GM21360 (cell line): ENCODE measurements at regions not wholly inside any gene's neighbourhood (a gene's known extent, or its start where the extent isn't known, plus 50 kb on each side); places are given as distances from the start of the nearest gene placed in this dataset.

Source experiments
- ATAC-seq: cut with Tn5 transposase; IDR thresholded peaks from one replicate; pipeline ENCODE4 v1.9.1; 2021; ENCODE audit warnings: mild to moderate bottlenecking, moderate library complexity; ENCODE audit not compliant: unreplicated experiment

DNA sequence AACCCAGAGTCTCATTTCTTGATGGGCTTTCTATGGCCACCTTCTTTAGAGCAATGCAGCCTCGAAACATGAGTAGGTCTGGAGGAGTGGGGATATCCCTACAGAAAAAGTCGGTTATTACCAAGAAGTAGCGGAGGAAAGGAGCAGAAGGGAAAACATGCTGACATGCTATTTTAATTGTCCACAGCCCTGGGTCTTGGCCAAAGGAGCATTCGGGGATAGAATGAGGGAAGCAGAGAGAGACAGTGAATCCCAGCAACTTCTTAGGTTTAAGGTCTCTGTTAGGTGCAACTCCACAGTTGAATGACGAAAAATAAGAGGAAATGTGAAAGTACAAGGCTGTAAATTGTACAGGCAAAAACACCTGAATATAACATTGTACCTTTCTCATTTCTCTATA is 506.7 kb upstream of the CDH18 start:
- ATAC-seq = no peak

GRCh38 chr5:20486826-20487225 is 498.8 kb upstream of the CDH18 start:
- no peak for ATAC-seq

DNA sequence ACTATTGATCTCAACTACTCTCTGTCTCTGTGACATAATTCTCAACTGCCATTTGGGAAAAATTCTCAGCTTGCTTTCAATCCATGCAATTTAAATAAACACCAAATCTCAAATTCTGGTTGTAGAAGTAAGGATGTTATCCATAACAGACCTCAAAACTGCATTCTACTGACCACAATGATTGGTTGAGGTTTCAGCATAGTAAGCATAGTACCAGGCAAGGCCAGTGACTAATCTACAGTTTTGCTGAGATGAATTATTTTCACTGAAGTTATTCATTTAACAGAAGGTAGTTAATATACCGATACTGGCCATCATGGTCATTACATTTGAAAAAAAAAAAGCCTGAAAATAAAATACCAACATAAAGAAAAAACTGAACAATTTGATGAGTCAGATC is 488.0 kb upstream of the CDH18 start:
- ATAC-seq = no peak

- no peak for ATAC-seq
Observed at GRCh38 chr5:20470997-20471396, 483.0 kb upstream of the CDH18 start.

- ATAC-seq = no peak
Observed at GRCh38 chr5:20469792-20470191, 481.8 kb upstream of the CDH18 start.

- ATAC-seq = no peak
Observed at GRCh38 chr5:20469390-20469789, 481.4 kb upstream of the CDH18 start.

- no peak for ATAC-seq
Observed at GRCh38 chr5:20466512-20466911, 478.5 kb upstream of the CDH18 start.

- no peak for ATAC-seq
Observed at GRCh38 chr5:20463206-20463605, 475.2 kb upstream of the CDH18 start.

GRCh38 chr5:20446121-20446520 is 458.1 kb upstream of the CDH18 start:
- ATAC-seq = no peak

DNA sequence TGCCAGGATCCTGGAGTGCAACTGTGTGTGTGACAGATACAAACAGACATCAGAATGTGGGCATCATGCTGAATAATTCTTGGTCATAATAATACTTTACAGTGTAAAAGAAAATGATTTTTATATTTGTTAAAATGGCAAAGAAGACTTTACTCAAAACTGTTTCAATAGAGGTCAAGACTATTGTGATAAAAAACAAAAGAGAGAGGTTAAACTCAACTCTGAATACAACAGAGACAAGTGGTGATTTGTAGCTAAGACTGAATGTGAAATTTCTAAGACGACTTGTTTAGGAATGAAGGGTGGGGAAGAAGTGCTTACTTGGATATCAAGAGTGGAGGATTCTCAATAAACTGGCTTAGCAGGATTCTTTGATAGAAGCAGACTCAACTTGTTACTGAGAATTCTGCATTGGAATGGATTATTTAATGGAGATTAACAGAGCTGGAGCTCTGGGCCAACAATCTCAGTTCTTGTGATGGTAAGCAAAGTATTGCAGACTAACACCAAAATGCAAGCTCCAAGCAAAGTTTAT is 457.4 kb upstream of the CDH18 start:
- ATAC-seq = no peak

- no peak for ATAC-seq
Observed at GRCh38 chr5:20434786-20435185, 446.8 kb upstream of the CDH18 start.

GRCh38 chr5:20420991-20421595 is 433.1 kb upstream of the CDH18 start:
- no peak for ATAC-seq
